GM18520 (cell line): ENCODE measurements at regions not wholly inside any gene's neighbourhood (a gene's known extent, or its start where the extent isn't known, plus 50 kb on each side); places are given as distances from the start of the nearest gene placed in this dataset.

Experiments used
- ATAC-seq: cut with Tn5 transposase; IDR thresholded peaks from one replicate; pipeline ENCODE4 v1.9.1; 2021; ENCODE audit not compliant: unreplicated experiment

GRCh38 chr13:99617474-99618255 is 116.4 kb downstream of the TM9SF2 start:
- no peak for ATAC-seq

GRCh38 chr13:99614465-99614885 is 113.2 kb downstream of the TM9SF2 start:
- ATAC-seq = no peak
